COLO668 (cell line): ENCODE measurements at regions not wholly inside any gene's neighbourhood (a gene's known extent, or its start where the extent isn't known, plus 50 kb on each side); places are given as distances from the start of the nearest gene placed in this dataset.

Experiments used
- DNase-seq: peaks from one replicate; lab custom pipeline; 2025; ENCODE audit not compliant: unreplicated experiment; lab: John Stamatoyannopoulos, UW

GRCh38 chr2:39534095-39534711 is 97.1 kb upstream of the MAP4K3 start:
- no peak for DNase-seq

- DNase-seq = no peak
Measured at GRCh38 chr2:39535636-39536185, 98.6 kb upstream of the MAP4K3 start.

- no peak for DNase-seq
Measured at GRCh38 chr2:39537150-39537549, 100.1 kb upstream of the MAP4K3 start.

GRCh38 chr2:39538718-39539117 is 101.6 kb upstream of the MAP4K3 start:
- no peak for DNase-seq

GRCh38 chr2:39540414-39540813 is 103.3 kb upstream of the MAP4K3 start:
- no peak for DNase-seq

GRCh38 chr2:39541011-39541930 is 104.2 kb upstream of the MAP4K3 start:
- no peak for DNase-seq

GRCh38 chr2:39542523-39542922 is 105.4 kb upstream of the MAP4K3 start:
- DNase-seq = no peak

- no peak for DNase-seq
Measured at GRCh38 chr2:39545957-39546356, 108.9 kb upstream of the MAP4K3 start.

- DNase-seq = no peak
Measured at GRCh38 chr2:39546409-39546808, 109.3 kb upstream of the MAP4K3 start.

- DNase-seq = no peak
Measured at GRCh38 chr2:39546937-39547336, 109.9 kb upstream of the MAP4K3 start.

GRCh38 chr2:39547811-39548719 is 111.0 kb upstream of the MAP4K3 start:
- DNase-seq = no peak

- DNase-seq = no peak
Measured at GRCh38 chr2:39549000-39549399, 111.9 kb upstream of the MAP4K3 start.

GRCh38 chr2:39549718-39550464 is 112.8 kb upstream of the MAP4K3 start:
- DNase-seq = no peak

GRCh38 chr2:39550701-39551285 is 113.7 kb upstream of the MAP4K3 start:
- DNase-seq = no peak

- no peak for DNase-seq
Measured at GRCh38 chr2:39558906-39559305, 106.8 kb upstream of the TMEM178A start.

- no peak for DNase-seq
Measured at GRCh38 chr2:39563572-39563971, 102.1 kb upstream of the TMEM178A start.

GRCh38 chr2:39567507-39567906 is 98.2 kb upstream of the TMEM178A start:
- no peak for DNase-seq

- DNase-seq = no peak
Measured at GRCh38 chr2:39568116-39568515, 97.6 kb upstream of the TMEM178A start.

- no peak for DNase-seq
Measured at GRCh38 chr2:39568561-39569006, 97.1 kb upstream of the TMEM178A start.

- no peak for DNase-seq
Measured at GRCh38 chr2:39570130-39570555, 95.6 kb upstream of the TMEM178A start.
